GM03348 (cell line): ENCODE measurements at regions not wholly inside any gene's neighbourhood (a gene's known extent, or its start where the extent isn't known, plus 50 kb on each side); places are given as distances from the start of the nearest gene placed in this dataset.
"Not testable (repeated sequence)": the region's sequence is repeated elsewhere in the genome, so short reads cannot be mapped to it uniquely, and the experiment has no call there.

Source experiments
- DNase-seq: peaks from one replicate; pipeline ENCODE4 v3.0.0; 2012; ENCODE audit warnings: low spot score

GRCh38 chr2:181790716-181791649 is 100.5 kb upstream of the ITPRID2 start:
- peak; percentile 64 for DNase-seq

- no peak for DNase-seq
Observed at GRCh38 chr2:181792906-181793305, 98.6 kb upstream of the ITPRID2 start.

GRCh38 chr2:181798022-181798421 is 93.5 kb upstream of the ITPRID2 start:
- DNase-seq, result no peak

GRCh38 chr2:181802300-181802699 is 89.2 kb upstream of the ITPRID2 start:
- not testable (repeated sequence) for DNase-seq

- DNase-seq, result not testable (repeated sequence)
Observed at GRCh38 chr2:181803903-181804799, 87.4 kb upstream of the ITPRID2 start.

GRCh38 chr2:181805228-181806038 is 86.1 kb upstream of the ITPRID2 start:
- DNase-seq, result peak; percentile 23

- DNase-seq, result no peak
Observed at GRCh38 chr2:181806039-181806392, 85.5 kb upstream of the ITPRID2 start.

GRCh38 chr2:181807526-181807925 is 84.0 kb upstream of the ITPRID2 start:
- no peak for DNase-seq

- peak; percentile 68 for DNase-seq
Observed at GRCh38 chr2:181810823-181811695, 80.5 kb upstream of the ITPRID2 start.

- no peak for DNase-seq
Observed at GRCh38 chr2:181812106-181812743, 79.3 kb upstream of the ITPRID2 start.

GRCh38 chr2:181814057-181814491 is 77.5 kb upstream of the ITPRID2 start:
- DNase-seq, result no peak

- no peak for DNase-seq
Observed at GRCh38 chr2:181817509-181817908, 74.0 kb upstream of the ITPRID2 start.

- no peak for DNase-seq
Observed at GRCh38 chr2:181818058-181818680, 73.4 kb upstream of the ITPRID2 start.

- DNase-seq, result no peak
Observed at GRCh38 chr2:181818840-181819239, 72.7 kb upstream of the ITPRID2 start.

- no peak for DNase-seq
Observed at GRCh38 chr2:181821049-181821448, 70.5 kb upstream of the ITPRID2 start.

- no peak for DNase-seq
Observed at GRCh38 chr2:181822097-181822496, 69.4 kb upstream of the ITPRID2 start.

- no peak for DNase-seq
Observed at GRCh38 chr2:181823405-181823804, 68.1 kb upstream of the ITPRID2 start.

GRCh38 chr2:181828122-181828705 is 63.3 kb upstream of the ITPRID2 start:
- DNase-seq, result no peak

GRCh38 chr2:181829230-181829629 is 62.3 kb upstream of the ITPRID2 start:
- no peak for DNase-seq

- no peak for DNase-seq
Observed at GRCh38 chr2:181832015-181832414, 59.5 kb upstream of the ITPRID2 start.
